Osteoblast (primary cell): ENCODE measurements at regions not wholly inside any gene's neighbourhood (a gene's known extent, or its start where the extent isn't known, plus 50 kb on each side); places are given as distances from the start of the nearest gene placed in this dataset.
"Not testable (repeated sequence)": the region's sequence is repeated elsewhere in the genome, so short reads cannot be mapped to it uniquely, and the experiment has no call there.

Experiments used
- DNase-seq: peaks from one replicate; pipeline ENCODE4 v3.0.0; 2011; ENCODE audit warnings: low spot score, mixed read lengths; ENCODE audit not compliant: insufficient read length; ENCODE audit errors: missing footprints
- H2AFZ ChIP-seq: 2 replicates; pipeline ENCODE4 v1.6.0; 2011; ENCODE audit warnings: mild to moderate bottlenecking, low read length
- H3K27ac ChIP-seq: 2 replicates; pipeline ENCODE4 v1.5.1; 2011; ENCODE audit warnings: mild to moderate bottlenecking, low read depth, low read length, moderate library complexity
- H3K27me3 ChIP-seq: 2 replicates; pipeline ENCODE4 v1.6.0; 2012; ENCODE audit warnings: mild to moderate bottlenecking, control low read depth, inconsistent platforms, low read length, moderate library complexity; ENCODE audit not compliant: insufficient read depth
- H3K36me3 ChIP-seq: 2 replicates; pipeline ENCODE4 v1.5.1; 2011; ENCODE audit warnings: mild to moderate bottlenecking, low read length, control low read depth, moderate library complexity; ENCODE audit not compliant: insufficient read depth
- H3K4me1 ChIP-seq: 2 replicates; pipeline ENCODE4 v1.5.1; 2011; ENCODE audit warnings: mild to moderate bottlenecking, low read length, control low read depth, moderate library complexity; ENCODE audit not compliant: insufficient read depth
- H3K4me2 ChIP-seq: 2 replicates; pipeline ENCODE4 v1.6.0; 2011; ENCODE audit warnings: mild to moderate bottlenecking, low read length; ENCODE audit not compliant: insufficient read depth
- H3K4me3 ChIP-seq: fragments of 200-600 bp; sonication (generic); 3 replicates; pipeline ENCODE4 v1.5.1; 2012; ENCODE audit warnings: mild to moderate bottlenecking, low read length, inconsistent platforms; ENCODE audit not compliant: insufficient read depth
- H3K79me2 ChIP-seq: 2 replicates; pipeline ENCODE4 v1.6.0; 2012; ENCODE audit warnings: mild to moderate bottlenecking, low read length, control low read depth, inconsistent platforms; ENCODE audit not compliant: insufficient read depth
- H3K9me3 ChIP-seq: 2 replicates; pipeline ENCODE4 v1.5.1; 2011; ENCODE audit warnings: low read depth, low read length, control low read depth
- H4K20me1 ChIP-seq: 2 replicates; pipeline ENCODE4 v1.6.0; 2012; ENCODE audit warnings: mild to moderate bottlenecking, low read length, control low read depth; ENCODE audit not compliant: insufficient read depth
- CTCF ChIP-seq: IDR thresholded peaks from 2 replicates; pipeline ENCODE4 v1.5.1; 2011; ENCODE audit warnings: mild to moderate bottlenecking, low read depth, low read length, moderate library complexity; ENCODE audit errors: extremely low read depth

DNA sequence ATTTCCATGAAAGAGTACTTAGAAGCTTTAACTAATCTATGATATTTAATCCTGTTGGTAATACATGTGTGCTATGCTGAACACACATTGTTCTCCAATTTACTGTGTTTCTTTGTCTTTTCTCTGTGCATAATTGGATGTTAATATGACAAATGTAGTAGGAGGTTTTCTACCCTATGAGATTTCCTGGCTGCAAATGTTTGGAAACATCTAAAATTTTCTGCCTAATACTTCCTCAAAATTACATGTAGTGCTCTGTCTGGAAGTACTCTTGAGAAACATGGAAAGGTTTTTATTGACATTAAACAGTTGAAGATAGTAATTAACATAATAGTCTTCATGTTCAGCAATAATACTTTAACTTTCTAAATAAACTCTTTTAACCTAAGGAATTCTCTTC lies 213.0 kb downstream of the KITLG start:
- Histone ChIP-seq H4K20me1 (no peaks in the 10 kb centered on the region), H3K79me2 (no peaks in the 10 kb centered on the region), H3K4me3 (no peak overlapping the region), H3K4me2 (no peak overlapping the region), H3K36me3 (no peaks in the 10 kb centered on the region), H2AFZ (no peak overlapping the region), H3K4me1 (peaks cover 10% of the 10 kb centered on the region), H3K27me3 (no peaks in the 10 kb centered on the region), H3K27ac (no peak overlapping the region), H3K9me3 (no peaks in the 10 kb centered on the region)
- no peak for TF ChIP-seq CTCF
- no peak for DNase-seq

DNA sequence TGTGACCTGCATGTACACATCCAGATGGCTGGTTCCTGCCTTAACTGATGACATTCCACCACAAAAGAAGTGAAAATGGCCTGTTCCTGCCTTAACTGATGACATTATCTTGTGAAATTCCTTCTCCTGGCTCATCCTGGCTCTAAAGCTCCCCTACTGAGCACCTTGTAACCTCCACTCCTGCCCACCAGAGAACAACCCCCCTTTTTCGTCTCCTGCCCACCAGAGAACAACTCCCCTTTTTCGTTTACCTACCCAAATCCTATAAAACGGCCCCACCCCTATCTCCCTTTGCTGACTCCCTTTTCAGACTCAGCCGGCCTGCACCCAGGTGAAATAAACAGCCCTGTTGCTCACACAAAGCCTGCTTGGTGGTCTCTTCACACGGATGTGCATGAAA lies 212.2 kb downstream of the KITLG start:
- H3K79me2 ChIP-seq, H3K27me3 ChIP-seq, H2AFZ ChIP-seq, H3K27ac ChIP-seq, H3K4me2 ChIP-seq, H3K9me3 ChIP-seq, H4K20me1 ChIP-seq, H3K4me1 ChIP-seq, H3K4me3 ChIP-seq, H3K36me3 ChIP-seq, DNase-seq: not testable (repeated sequence)

DNA sequence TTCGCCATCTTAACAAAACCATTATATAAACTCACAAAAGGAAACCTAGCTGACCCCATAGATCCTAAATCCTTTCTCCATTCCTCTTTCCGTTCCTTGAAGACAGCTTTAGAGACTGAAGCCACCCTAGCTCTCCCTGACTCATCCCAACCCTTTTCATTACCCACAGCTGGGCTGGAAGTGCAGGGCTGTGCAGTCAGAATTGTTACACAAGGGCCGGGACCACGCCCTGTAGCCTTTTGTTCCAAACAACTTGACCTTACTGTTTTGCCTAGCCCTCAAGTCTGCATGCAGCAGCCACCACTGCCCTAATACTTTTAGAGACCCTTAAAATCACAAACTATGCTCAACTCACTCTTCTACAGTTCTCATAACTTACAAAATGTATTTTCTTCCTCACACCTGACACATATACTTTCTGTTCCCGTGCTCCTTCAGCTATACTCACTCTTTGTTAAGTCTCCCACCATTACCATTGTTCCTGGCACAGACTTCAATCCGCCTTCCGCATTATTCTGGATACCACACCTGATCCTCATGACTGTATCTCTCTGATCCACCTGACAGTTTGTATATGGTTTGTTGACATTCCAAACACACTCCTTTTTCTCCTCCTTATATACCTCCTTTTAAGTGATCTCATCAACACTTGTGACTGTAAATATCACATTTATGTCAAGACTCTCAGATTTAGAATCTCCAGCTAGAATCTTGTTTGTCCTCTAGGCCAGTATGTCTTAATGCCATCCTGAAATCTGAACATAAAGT lies 208.7 kb downstream of the KITLG start:
- Histone ChIP-seq H2AFZ (no peak overlapping the region), H3K4me1 (no peaks in the 10 kb centered on the region), H3K27me3 (no peaks in the 10 kb centered on the region), H4K20me1 (no peaks in the 10 kb centered on the region), H3K4me3 (no peak overlapping the region), H3K4me2 (no peak overlapping the region), H3K27ac (no peak overlapping the region), H3K36me3 (no peaks in the 10 kb centered on the region), H3K79me2 (no peaks in the 10 kb centered on the region), H3K9me3 (no peaks in the 10 kb centered on the region)
- no peak for TF ChIP-seq CTCF
- DNase-seq, result no peak

- Histone ChIP-seq H3K79me2 (no peaks in the 10 kb centered on the region), H3K4me3 (no peak overlapping the region), H2AFZ (no peak overlapping the region), H4K20me1 (no peaks in the 10 kb centered on the region), H3K27ac (no peak overlapping the region), H3K4me2 (no peak overlapping the region), H3K4me1 (no peaks in the 10 kb centered on the region), H3K36me3 (no peaks in the 10 kb centered on the region), H3K27me3 (no peaks in the 10 kb centered on the region), H3K9me3 (no peaks in the 10 kb centered on the region)
- no peak for DNase-seq
- no peak for TF ChIP-seq CTCF
Observed at GRCh38 chr12:88375306-88376305, 204.7 kb downstream of the KITLG start.
